ENCODE measurements at regions not wholly inside any gene's neighbourhood (a gene's known extent, or its start where the extent isn't known, plus 50 kb on each side); places are given as distances from the start of the nearest gene placed in this dataset.

DNA sequence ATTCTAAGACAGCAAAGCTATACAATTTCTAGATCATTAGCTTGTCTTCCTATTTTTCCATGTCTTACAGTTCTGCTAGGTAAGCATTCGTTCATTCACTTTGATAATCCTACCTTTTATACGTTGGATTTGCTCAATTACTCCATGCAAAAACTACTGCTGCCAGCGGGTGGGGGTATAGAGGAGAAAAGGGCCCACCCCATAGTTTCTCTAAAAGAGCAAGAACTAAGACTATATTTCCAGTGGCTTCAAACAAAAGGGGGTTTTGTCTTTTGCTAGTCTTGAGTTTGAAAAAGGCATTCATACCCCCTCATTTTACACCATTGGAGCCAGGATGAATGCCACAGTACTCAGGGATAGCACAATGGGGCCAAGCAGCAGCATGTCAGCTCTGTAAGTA, 155.7 kb downstream of the WT1 start:
- no peak for TF ChIP-seq POLR2A (IDR thresholded peaks at IDR 0.05)
- no peak for TF ChIP-seq CTCF (IDR thresholded peaks at IDR 0.05)
